ENCODE measurements at regions not wholly inside any gene's neighbourhood (a gene's known extent, or its start where the extent isn't known, plus 50 kb on each side); places are given as distances from the start of the nearest gene placed in this dataset.
A peak's percentile ranks its signal among the peaks of the same experiment; 100 is the strongest.

DNA sequence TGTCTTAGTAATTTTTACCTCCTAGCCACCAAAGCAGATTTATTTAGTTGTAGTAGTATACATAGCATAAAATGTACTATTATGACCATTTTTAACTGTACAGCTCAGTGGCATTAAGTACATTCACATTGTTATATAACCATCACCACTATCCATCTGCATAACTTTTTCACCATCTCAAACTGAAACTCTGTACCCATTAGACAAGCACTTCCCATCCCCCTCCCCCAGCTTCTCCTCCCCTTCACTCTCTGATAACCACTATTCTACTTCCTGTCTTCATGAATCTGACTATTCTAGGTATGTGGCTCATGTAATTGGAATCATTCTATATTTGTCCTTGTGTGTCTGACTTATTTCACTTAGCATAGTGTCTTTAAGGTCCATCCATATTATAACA is 71.9 kb downstream of the MRPL32 start:
- no peak overlapping the region for H3K27ac Mint-ChIP-seq
- TF ChIP-seq, protein P1, sequence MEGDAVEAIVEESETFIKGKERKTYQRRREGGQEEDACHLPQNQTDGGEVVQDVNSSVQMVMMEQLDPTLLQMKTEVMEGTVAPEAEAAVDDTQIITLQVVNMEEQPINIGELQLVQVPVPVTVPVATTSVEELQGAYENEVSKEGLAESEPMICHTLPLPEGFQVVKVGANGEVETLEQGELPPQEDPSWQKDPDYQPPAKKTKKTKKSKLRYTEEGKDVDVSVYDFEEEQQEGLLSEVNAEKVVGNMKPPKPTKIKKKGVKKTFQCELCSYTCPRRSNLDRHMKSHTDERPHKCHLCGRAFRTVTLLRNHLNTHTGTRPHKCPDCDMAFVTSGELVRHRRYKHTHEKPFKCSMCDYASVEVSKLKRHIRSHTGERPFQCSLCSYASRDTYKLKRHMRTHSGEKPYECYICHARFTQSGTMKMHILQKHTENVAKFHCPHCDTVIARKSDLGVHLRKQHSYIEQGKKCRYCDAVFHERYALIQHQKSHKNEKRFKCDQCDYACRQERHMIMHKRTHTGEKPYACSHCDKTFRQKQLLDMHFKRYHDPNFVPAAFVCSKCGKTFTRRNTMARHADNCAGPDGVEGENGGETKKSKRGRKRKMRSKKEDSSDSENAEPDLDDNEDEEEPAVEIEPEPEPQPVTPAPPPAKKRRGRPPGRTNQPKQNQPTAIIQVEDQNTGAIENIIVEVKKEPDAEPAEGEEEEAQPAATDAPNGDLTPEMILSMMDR (IDR thresholded peaks at IDR 0.05): no peak
- TF ChIP-seq EZH2 (IDR thresholded peaks at IDR 0.05): no peak
- no peak for TF ChIP-seq EZH2phosphoT487 (IDR thresholded peaks at IDR 0.05)
- H3K4me3 ChIP-seq: no peak overlapping the region
- no peak overlapping the region for H3K4me2 ChIP-seq
- no peak for DNase-seq (ENCODE audit: low spot score)
- H3K4me1 ChIP-seq: no peaks in the 10 kb centered on the region
- no peaks in the 10 kb centered on the region for H3F3A ChIP-seq (ENCODE audit: low read depth)
- no peaks in the 10 kb centered on the region for H3K36me3 Mint-ChIP-seq
- H4K20me1 ChIP-seq (ENCODE audit: low read depth): no peaks in the 10 kb centered on the region
- H3K27me3 Mint-ChIP-seq (ENCODE audit: insufficient read depth, low read depth): peaks cover 2% of the 10 kb centered on the region
- H3K9me3 ChIP-seq (ENCODE audit: low read depth): no peaks in the 10 kb centered on the region
- no peak overlapping the region for H3K9ac ChIP-seq
- peaks cover 7% of the 10 kb centered on the region for H3K4me1 Mint-ChIP-seq
- H3K9me3 Mint-ChIP-seq: no peaks in the 10 kb centered on the region
- H3K27ac ChIP-seq: no peak overlapping the region
- H3K79me2 ChIP-seq (ENCODE audit: low read depth): no peaks in the 10 kb centered on the region
- H3K4me3 Mint-ChIP-seq: no peak overlapping the region
- H3K27me3 ChIP-seq: no peaks in the 10 kb centered on the region
- no peaks in the 10 kb centered on the region for H3K36me3 ChIP-seq
- H2AFZ ChIP-seq (replicated peaks): no peak overlapping the region

DNA sequence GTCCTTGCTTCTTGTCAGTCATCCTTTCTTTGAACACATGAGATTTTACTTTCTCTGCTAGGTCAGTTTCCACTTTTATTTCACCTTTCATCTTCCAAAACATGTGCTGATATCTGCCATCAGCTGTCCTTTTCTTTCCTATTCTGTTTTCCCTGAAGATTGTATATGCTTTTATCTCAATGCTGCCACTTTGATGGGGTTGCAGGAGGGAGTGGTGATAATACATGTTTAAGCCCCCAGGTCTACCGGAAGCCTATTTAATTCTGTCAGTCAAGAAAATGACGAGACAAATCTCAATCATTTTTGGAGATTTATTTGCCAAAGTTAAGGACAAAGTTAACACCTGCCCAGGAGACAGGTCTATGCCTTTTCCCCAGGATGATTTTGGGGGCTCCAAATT is 73.8 kb downstream of the MRPL32 start:
- H3K27ac ChIP-seq: no peak overlapping the region
- H3K36me3 ChIP-seq: no peaks in the 10 kb centered on the region
- H3K9ac ChIP-seq: no peak overlapping the region
- H3K9me3 Mint-ChIP-seq: no peaks in the 10 kb centered on the region
- no peaks in the 10 kb centered on the region for H3K27me3 ChIP-seq
- H4K20me1 ChIP-seq (ENCODE audit: low read depth): no peaks in the 10 kb centered on the region
- no peak overlapping the region for H3K4me2 ChIP-seq
- peaks cover 7% of the 10 kb centered on the region for H3K4me1 Mint-ChIP-seq
- H3K36me3 Mint-ChIP-seq: no peaks in the 10 kb centered on the region
- peak overlapping the region; percentile 2 for H3K27ac Mint-ChIP-seq
- H3K9me3 ChIP-seq (ENCODE audit: low read depth): no peaks in the 10 kb centered on the region
- no peak overlapping the region for H3K4me3 ChIP-seq
- H3K27me3 Mint-ChIP-seq (ENCODE audit: insufficient read depth, low read depth): peaks cover 2% of the 10 kb centered on the region
- H3K4me3 Mint-ChIP-seq: no peak overlapping the region
- H3F3A ChIP-seq (ENCODE audit: low read depth): no peaks in the 10 kb centered on the region
- no peak for TF ChIP-seq EZH2 (IDR thresholded peaks at IDR 0.05)
- TF ChIP-seq, protein P1 (IDR thresholded peaks at IDR 0.05): no peak
- no peak for TF ChIP-seq EZH2phosphoT487 (IDR thresholded peaks at IDR 0.05)
- no peak for DNase-seq (ENCODE audit: low spot score)
- no peaks in the 10 kb centered on the region for H3K79me2 ChIP-seq (ENCODE audit: low read depth)
- peaks cover 5% of the 10 kb centered on the region for H3K4me1 ChIP-seq
- no peak overlapping the region for H2AFZ ChIP-seq (replicated peaks)

DNA sequence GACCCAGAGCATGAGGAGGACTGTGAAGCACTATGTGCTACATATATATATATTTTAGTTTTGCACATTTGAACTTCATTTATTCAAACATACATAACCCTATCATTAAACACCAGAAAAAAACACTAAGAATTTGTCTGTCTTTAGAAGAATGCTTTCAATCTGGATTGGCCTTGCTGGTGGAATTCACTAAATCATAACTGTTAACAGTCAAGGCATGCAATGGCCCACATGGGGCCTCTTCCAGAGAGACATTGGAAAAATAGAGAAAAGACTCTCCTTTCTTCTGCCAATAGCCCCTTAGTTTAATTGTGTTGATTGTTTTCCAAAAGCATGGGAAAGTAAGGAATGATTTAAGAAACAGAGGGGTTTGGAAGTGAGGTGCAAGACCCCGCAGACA is 77.9 kb downstream of the MRPL32 start:
- Histone ChIP-seq H3K79me2 (ENCODE audit: low read depth) (no peaks in the 10 kb centered on the region), H4K20me1 (ENCODE audit: low read depth) (no peaks in the 10 kb centered on the region), H2AFZ (replicated peaks) (no peak overlapping the region), H3K4me2 (no peak overlapping the region), H3K4me3 (no peak overlapping the region), H3K4me1 (peaks cover 21% of the 10 kb centered on the region), H3K9ac (no peak overlapping the region), H3F3A (ENCODE audit: low read depth) (no peaks in the 10 kb centered on the region), H3K27me3 (no peaks in the 10 kb centered on the region), H3K9me3 (ENCODE audit: low read depth) (no peaks in the 10 kb centered on the region), H3K36me3 (no peaks in the 10 kb centered on the region), H3K27ac (no peak overlapping the region)
- Mint-ChIP-seq H3K27ac (no peak overlapping the region), H3K4me3 (no peak overlapping the region), H3K27me3 (ENCODE audit: insufficient read depth, low read depth) (peaks cover 7% of the 10 kb centered on the region), H3K9me3 (peaks cover 2% of the 10 kb centered on the region), H3K36me3 (no peaks in the 10 kb centered on the region), H3K4me1 (peaks cover 15% of the 10 kb centered on the region)
- TF ChIP-seq, protein P1 (IDR thresholded peaks at IDR 0.05): no peak
- TF ChIP-seq EZH2 (IDR thresholded peaks at IDR 0.05): no peak
- TF ChIP-seq EZH2phosphoT487 (IDR thresholded peaks at IDR 0.05): no peak
- DNase-seq (ENCODE audit: low spot score): no peak
